GM12878 (cell line): ENCODE measurements at regions not wholly inside any gene's neighbourhood (a gene's known extent, or its start where the extent isn't known, plus 50 kb on each side); places are given as distances from the start of the nearest gene placed in this dataset.

Source experiments
- ATAC-seq: fragments of 200-7000 bp; cut with Tn5 transposase; 3 replicates; pipeline ENCODE4 v1.9.1; 2020; ENCODE audit warnings: mild to moderate bottlenecking, moderate library complexity
- BruUV-seq: library from RNA; stranded (reverse); fragments of 400-500 nt; replicated peaks from 2 replicates; lab custom pipeline; 2021; lab: Mats Ljungman, UMichigan
- CTCF ChIA-PET: fragments of 300-600 bp; sonication (Branson Sonifier 250); formaldehyde crosslinking; extraction: SDS; loops from one replicate; lab custom pipeline; 2021; ENCODE audit warnings: inconsistent platforms; lab: Yijun Ruan, JAX
- POLR2A ChIA-PET: fragments of 350-600 bp; formaldehyde crosslinking; extraction: SDS; loops from one replicate; lab custom pipeline; 2021; ENCODE audit warnings: inconsistent platforms; lab: Charles Lee
- RAD21 ChIA-PET: fragments of 300-600 bp; sonication (Branson Sonifier 250); formaldehyde crosslinking; loops from one replicate; lab custom pipeline; 2023; ENCODE audit warnings: antibody characterized with exemption; ENCODE audit not compliant: unreplicated experiment; lab: Charles Lee
- SMC1A ChIA-PET: fragments of 300-600 bp; sonication (Branson Sonifier 250); formaldehyde crosslinking; loops from one replicate; lab custom pipeline; 2023; ENCODE audit not compliant: unreplicated experiment, uncharacterized antibody; lab: Charles Lee
- DNase-seq: peaks from one replicate; pipeline ENCODE4 v3.0.0-alpha.2; 2011; ENCODE audit warnings: low read depth, low spot score
- FAIRE-seq: peaks from 3 replicates; lab custom pipeline; 2011; peaks lifted over from hg19 to GRCh38; lab: Jason Lieb, UNC
- H2AFZ ChIP-seq: 2 replicates; pipeline ENCODE4 v1.6.0; 2011; ENCODE audit warnings: low read depth, low read length, control low read depth; ENCODE audit not compliant: control insufficient read depth
- H3K27ac ChIP-seq: 2 replicates; pipeline ENCODE4 v1.5.1; 2011; ENCODE audit warnings: control low read depth; ENCODE audit not compliant: control insufficient read depth, insufficient read depth
- H3K27me3 ChIP-seq, 2 experiments: replicated peaks in 1 of 2; 2 replicates each; pipeline versions ENCODE4 v1.6.0 to v1.6.1; 2011; ENCODE audit warnings: low read length in 1 of 2; ENCODE audit not compliant: control insufficient read depth in 2 of 2, insufficient read depth in 2 of 2
- H3K36me3 ChIP-seq, 2 experiments: 2 replicates each; pipeline ENCODE4 v1.5.1; 2011; ENCODE audit warnings: low read length in 1 of 2; ENCODE audit not compliant: control insufficient read depth in 2 of 2, insufficient read depth in 2 of 2
- H3K4me1 ChIP-seq: 2 replicates; pipeline ENCODE4 v1.6.1; 2011; ENCODE audit warnings: mild to moderate bottlenecking, low read length, moderate library complexity, mixed read lengths; ENCODE audit not compliant: control insufficient read depth, insufficient read depth
- H3K4me2 ChIP-seq: 2 replicates; pipeline ENCODE4 v1.6.0; 2011; ENCODE audit warnings: control low read depth; ENCODE audit not compliant: control insufficient read depth, insufficient read depth
- H3K4me3 ChIP-seq: fragments of 200-600 bp; sonication (generic); 2 replicates; pipeline ENCODE4 v1.5.1; 2016
- H3K79me2 ChIP-seq: 2 replicates; pipeline ENCODE4 v1.6.0; 2011; ENCODE audit warnings: low read length; ENCODE audit not compliant: control insufficient read depth, insufficient read depth
- H3K9ac ChIP-seq: 2 replicates; pipeline ENCODE4 v1.8.0; 2011; ENCODE audit warnings: low read length, control low read depth, mixed read lengths; ENCODE audit not compliant: control insufficient read depth, insufficient read depth
- H3K9me3 ChIP-seq: replicated peaks from 3 replicates; pipeline ENCODE4 v1.5.1; 2011; ENCODE audit warnings: mild to moderate bottlenecking, low read length; ENCODE audit not compliant: control insufficient read depth, insufficient read depth
- H4K20me1 ChIP-seq: 2 replicates; pipeline ENCODE4 v1.6.0; 2011; ENCODE audit not compliant: control insufficient read depth, insufficient read depth
- BMI1 ChIP-seq: fragments of 450-650 bp; IDR thresholded peaks from 2 replicates; pipeline ENCODE4 v1.6.1; 2016; ENCODE audit warnings: mild to moderate bottlenecking, moderate library complexity, borderline replicate concordance
- NFYB ChIP-seq: IDR thresholded peaks from 2 replicates; pipeline ENCODE4 v1.6.1; 2011; ENCODE audit warnings: low read depth, mild to moderate bottlenecking, low read length, improper control_type of control experiment, moderate library complexity; ENCODE audit not compliant: insufficient read depth
- YBX1 ChIP-seq: fragments of 450-650 bp; IDR thresholded peaks from 2 replicates; pipeline ENCODE4 v1.6.1; 2016; ENCODE audit warnings: antibody characterized with exemption
- WGBS: methylation state at CpG from one replicate; pipeline ENCODE4 v1.1.6; 2016; ENCODE audit warnings: low lambda C conversion rate; ENCODE audit not compliant: insufficient replicate concordance, insufficient coverage; ENCODE audit errors: missing lambda C conversion rate; 5-methylcytosine and 5-hydroxymethylcytosine counted together
- in situ Hi-C: fragments of 300-500 bp; cut with MboI; formaldehyde crosslinking; loops from 9 replicates; pipeline ENCODE4 v1.14.3; 2018; ENCODE audit warnings: mixed read lengths
- intact Hi-C: fragments of 100-400 bp; cut with micrococcal nuclease; formaldehyde crosslinking; loops from one replicate; pipeline ENCODE4 v1.14.2; 2022; ENCODE audit not compliant: unreplicated experiment
- TF ChIP-seq, protein P1 (sequence below): fragments of 450-650 bp; IDR thresholded peaks from 2 replicates; pipeline ENCODE4 v1.6.1; 2017; ENCODE audit warnings: antibody characterized with exemption, mild to moderate bottlenecking, moderate library complexity

GRCh38 chr15:39028069-39028468 lies 463.5 kb upstream of the RASGRP1 start (continued):
- TF ChIP-seq, protein P1, sequence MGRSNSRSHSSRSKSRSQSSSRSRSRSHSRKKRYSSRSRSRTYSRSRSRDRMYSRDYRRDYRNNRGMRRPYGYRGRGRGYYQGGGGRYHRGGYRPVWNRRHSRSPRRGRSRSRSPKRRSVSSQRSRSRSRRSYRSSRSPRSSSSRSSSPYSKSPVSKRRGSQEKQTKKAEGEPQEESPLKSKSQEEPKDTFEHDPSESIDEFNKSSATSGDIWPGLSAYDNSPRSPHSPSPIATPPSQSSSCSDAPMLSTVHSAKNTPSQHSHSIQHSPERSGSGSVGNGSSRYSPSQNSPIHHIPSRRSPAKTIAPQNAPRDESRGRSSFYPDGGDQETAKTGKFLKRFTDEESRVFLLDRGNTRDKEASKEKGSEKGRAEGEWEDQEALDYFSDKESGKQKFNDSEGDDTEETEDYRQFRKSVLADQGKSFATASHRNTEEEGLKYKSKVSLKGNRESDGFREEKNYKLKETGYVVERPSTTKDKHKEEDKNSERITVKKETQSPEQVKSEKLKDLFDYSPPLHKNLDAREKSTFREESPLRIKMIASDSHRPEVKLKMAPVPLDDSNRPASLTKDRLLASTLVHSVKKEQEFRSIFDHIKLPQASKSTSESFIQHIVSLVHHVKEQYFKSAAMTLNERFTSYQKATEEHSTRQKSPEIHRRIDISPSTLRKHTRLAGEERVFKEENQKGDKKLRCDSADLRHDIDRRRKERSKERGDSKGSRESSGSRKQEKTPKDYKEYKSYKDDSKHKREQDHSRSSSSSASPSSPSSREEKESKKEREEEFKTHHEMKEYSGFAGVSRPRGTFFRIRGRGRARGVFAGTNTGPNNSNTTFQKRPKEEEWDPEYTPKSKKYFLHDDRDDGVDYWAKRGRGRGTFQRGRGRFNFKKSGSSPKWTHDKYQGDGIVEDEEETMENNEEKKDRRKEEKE = no peak
- no peak for TF ChIP-seq BMI1

DNA sequence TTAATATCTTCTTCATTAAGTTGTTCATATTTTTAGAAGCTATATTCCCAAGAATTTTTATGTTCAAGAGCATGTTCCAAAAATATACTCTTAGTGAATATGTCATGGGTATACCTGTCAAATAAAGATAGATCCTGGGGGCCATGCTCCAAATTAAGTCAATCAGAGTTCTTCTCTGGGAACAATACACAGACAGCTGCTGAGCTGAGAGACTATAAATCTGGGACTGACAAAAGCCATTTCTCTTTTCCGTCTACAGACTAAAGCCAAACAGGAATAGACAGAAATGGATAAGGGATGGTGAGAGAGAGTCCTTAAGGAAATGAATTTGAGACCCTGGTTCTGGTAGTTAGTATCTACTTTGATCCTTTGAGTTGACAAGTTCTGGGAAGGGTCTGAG lies 465.1 kb upstream of the RASGRP1 start:
- TF ChIP-seq YBX1 (no peak), NFYB (no peak)
- ATAC-seq = no peak
- DNase-seq = no peak
- in situ Hi-C loops = no loop called here
- Histone ChIP-seq H2AFZ (no peak overlapping the region), H3K4me2 (no peak overlapping the region), H3K79me2 (no peaks in the 10 kb centered on the region), H3K4me1 (no peaks in the 10 kb centered on the region), H3K9ac (no peak overlapping the region), H3K36me3 (no peaks in the 10 kb centered on the region), H3K4me3 (no peak overlapping the region), H4K20me1 (no peaks in the 10 kb centered on the region), H3K27ac (no peak overlapping the region), H3K9me3 (no peaks in the 10 kb centered on the region), H3K27me3 (no peaks in the 10 kb centered on the region)
- no peak for FAIRE-seq
- BruUV-seq = no TSS peak
- RAD21 ChIA-PET = no interaction called here
- intact Hi-C loops = no loop called here
- WGBS = 0% methylated on average over 1 of the region's 1 CpG
- CTCF ChIA-PET = no interaction called here
- POLR2A ChIA-PET = no interaction called here
- SMC1A ChIA-PET = no interaction called here
